Panc1 (cell line): ENCODE measurements at regions not wholly inside any gene's neighbourhood (a gene's known extent, or its start where the extent isn't known, plus 50 kb on each side); places are given as distances from the start of the nearest gene placed in this dataset.

Source experiments
- CTCF ChIP-seq: fragments of 450-650 bp; IDR thresholded peaks from 2 replicates; pipeline ENCODE4 v1.5.1; 2017; ENCODE audit warnings: mild to moderate bottlenecking
- POLR2AphosphoS5 ChIP-seq: IDR thresholded peaks from 2 replicates; pipeline ENCODE4 v1.6.1; 2012; ENCODE audit warnings: mild to moderate bottlenecking, low read depth, low read length, moderate library complexity
- SIN3A ChIP-seq: IDR thresholded peaks from 2 replicates; pipeline ENCODE4 v1.6.1; 2012; ENCODE audit warnings: low read depth, mild to moderate bottlenecking, low read length, moderate library complexity, borderline replicate concordance; ENCODE audit not compliant: insufficient read depth

GRCh38 chr3:178193846-178194245 is 342.4 kb upstream of the KCNMB2 start:
- TF ChIP-seq CTCF, result no peak
- TF ChIP-seq POLR2AphosphoS5, result no peak
- no peak for TF ChIP-seq SIN3A
